H1 (cell line): ENCODE measurements at regions not wholly inside any gene's neighbourhood (a gene's known extent, or its start where the extent isn't known, plus 50 kb on each side); places are given as distances from the start of the nearest gene placed in this dataset.

ENCODE experiments used
- CTCF ChIA-PET: fragments of 300-600 bp; sonication (Branson Sonifier 250); formaldehyde crosslinking; loops from one replicate; lab custom pipeline; 2021; ENCODE audit not compliant: partially characterized antibody; lab: Charles Lee
- POLR2A ChIA-PET: fragments of 300-600 bp; sonication (Branson Sonifier 250); formaldehyde crosslinking; loops from one replicate; lab custom pipeline; 2021; ENCODE audit warnings: inconsistent platforms; ENCODE audit not compliant: partially characterized antibody; lab: Charles Lee
- DNase-seq, 2 experiments: peaks; one replicate each; pipeline versions ENCODE4 v3.0.0 to v3.0.0-alpha.2; 2010 to 2022; ENCODE audit warnings: low spot score in 2 of 2, low read depth in 1 of 2, mixed read lengths in 1 of 2
- FAIRE-seq: peaks from 2 replicates; lab custom pipeline; 2011; peaks lifted over from hg19 to GRCh38; lab: Jason Lieb, UNC
- H2AFZ ChIP-seq: 2 replicates; pipeline ENCODE4 v1.8.1; 2012; ENCODE audit warnings: low read length, inconsistent platforms
- H2AK5ac ChIP-seq: 2 replicates; pipeline ENCODE4 v1.6.1; 2013; ENCODE audit warnings: low read depth, low read length
- H2BK120ac ChIP-seq: replicated peaks from 2 replicates; pipeline ENCODE3; 2013; ENCODE audit warnings: low read depth, low read length, inconsistent platforms
- H2BK12ac ChIP-seq: 2 replicates; pipeline ENCODE4 v1.6.1; 2013; ENCODE audit warnings: low read depth, low read length
- H2BK15ac ChIP-seq: 2 replicates; pipeline ENCODE4 v1.6.1; 2013; ENCODE audit warnings: low read length
- H2BK20ac ChIP-seq: 2 replicates; pipeline ENCODE4 v1.6.1; 2013; ENCODE audit warnings: low read length
- H2BK5ac ChIP-seq: 2 replicates; pipeline ENCODE4 v1.6.1; 2013; ENCODE audit warnings: low read depth, low read length
- H3K14ac ChIP-seq: 2 replicates; pipeline ENCODE4 v1.6.1; 2013; ENCODE audit warnings: inconsistent platforms; ENCODE audit not compliant: insufficient read length
- H3K18ac ChIP-seq: 2 replicates; pipeline ENCODE4 v1.6.1; 2013; ENCODE audit warnings: low read length; ENCODE audit errors: extremely low read depth
- H3K23ac ChIP-seq: 2 replicates; pipeline ENCODE4 v1.6.1; 2013; ENCODE audit warnings: inconsistent platforms; ENCODE audit not compliant: insufficient read length
- H3K23me2 ChIP-seq: 2 replicates; pipeline ENCODE4 v1.6.1; 2013; ENCODE audit warnings: low read depth, low read length
- H3K27ac ChIP-seq: 2 replicates; pipeline ENCODE4 v1.6.1; 2011; ENCODE audit warnings: low read depth, low read length, inconsistent platforms
- H3K27me3 ChIP-seq, 4 experiments: replicated peaks in 1 of 4; 1 replicate in 1 of 4; 2 replicates in 3 of 4; pipeline versions ENCODE4 v1.6.1 to v1.8.1; 2011 to 2013; ENCODE audit warnings: low read length in 3 of 4, mild to moderate bottlenecking in 3 of 4, inconsistent platforms in 2 of 4, mixed read lengths in 2 of 4, moderate library complexity in 1 of 4; ENCODE audit not compliant: control insufficient read depth in 3 of 4, insufficient read depth in 3 of 4; ENCODE audit errors: extremely low read depth in 1 of 4
- H3K36me3 ChIP-seq, 4 experiments: 2 replicates each; pipeline versions ENCODE4 v1.6.1 to v1.8.1; 2011 to 2013; ENCODE audit warnings: mild to moderate bottlenecking in 4 of 4, low read length in 3 of 4, moderate library complexity in 2 of 4, control low read depth in 1 of 4, inconsistent platforms in 1 of 4; ENCODE audit not compliant: insufficient read depth in 4 of 4, control insufficient read depth in 2 of 4
- H3K4ac ChIP-seq: replicated peaks from 2 replicates; pipeline ENCODE3; 2013; ENCODE audit warnings: low read length, low read depth, mixed read lengths, inconsistent platforms; ENCODE audit not compliant: insufficient read length
- H3K4me1 ChIP-seq, 4 experiments: replicated peaks in 1 of 4; 1 replicate in 1 of 4; 2 replicates in 3 of 4; pipeline versions ENCODE4 v1.6.1 to v1.8.1; 2011 to 2013; ENCODE audit warnings: low read length in 3 of 4, inconsistent platforms in 2 of 4, mixed read lengths in 1 of 4; ENCODE audit not compliant: insufficient read depth in 4 of 4, control insufficient read depth in 3 of 4
- H3K4me2 ChIP-seq, 2 experiments: 2 replicates each; pipeline versions ENCODE4 v1.6.1 to v1.8.1; 2011 to 2013; ENCODE audit warnings: low read depth in 2 of 2, low read length in 2 of 2, control low read depth in 1 of 2, inconsistent platforms in 1 of 2, mild to moderate bottlenecking in 1 of 2; ENCODE audit not compliant: insufficient read depth in 1 of 2
- H3K4me3 ChIP-seq, 4 experiments: fragments of 200-600, 300-600 bp in 1 of 4; sonication (generic), shearing (Covaris generic), sonication (Bioruptor Twin) in 1 of 4; 2 replicates each; pipeline versions ENCODE4 v1.5.1 to v1.8.1; 2011 to 2016; ENCODE audit warnings: low read length in 4 of 4, low read depth in 3 of 4, control low read depth in 2 of 4, inconsistent platforms in 2 of 4, mild to moderate bottlenecking in 2 of 4, mixed read lengths in 1 of 4, moderate library complexity in 1 of 4; ENCODE audit not compliant: insufficient read depth in 2 of 4; ENCODE audit errors: extremely low read depth in 1 of 4
- H3K56ac ChIP-seq: replicated peaks from 2 replicates; pipeline ENCODE3; 2013; ENCODE audit warnings: low read depth, mild to moderate bottlenecking, mixed read lengths, low read length, inconsistent platforms; ENCODE audit not compliant: insufficient read length
- H3K79me1 ChIP-seq: 2 replicates; pipeline ENCODE4 v1.6.1; 2013; ENCODE audit warnings: low read depth, low read length, control low read depth
- H3K79me2 ChIP-seq, 2 experiments: 2 replicates each; pipeline versions ENCODE4 v1.6.1 to v1.8.1; 2012 to 2013; ENCODE audit warnings: low read length in 2 of 2, mild to moderate bottlenecking in 2 of 2, inconsistent platforms in 1 of 2; ENCODE audit not compliant: insufficient read depth in 2 of 2, control insufficient read depth in 1 of 2
- H3K9ac ChIP-seq, 4 experiments: replicated peaks in 1 of 4; 1 replicate in 1 of 4; 2 replicates in 3 of 4; pipeline versions ENCODE4 v1.6.1 to v1.8.1; 2011 to 2013; ENCODE audit warnings: low read depth in 3 of 4, low read length in 3 of 4, control low read depth in 2 of 4, mild to moderate bottlenecking in 2 of 4, moderate library complexity in 2 of 4, inconsistent platforms in 1 of 4; ENCODE audit errors: extremely low read depth in 1 of 4
- H3K9me3 ChIP-seq, 2 experiments: 2 replicates each; pipeline versions ENCODE4 v1.6.1 to v1.8.1; 2012 to 2013; ENCODE audit warnings: mild to moderate bottlenecking in 2 of 2, moderate library complexity in 2 of 2, control low read depth in 1 of 2, inconsistent platforms in 1 of 2, low read depth in 1 of 2, low read length in 1 of 2, mixed read lengths in 1 of 2; ENCODE audit not compliant: insufficient read depth in 2 of 2
- H4K20me1 ChIP-seq, 2 experiments: replicated peaks in 1 of 2; 2 replicates each; pipeline versions ENCODE3 to v1.8.1; 2011 to 2013; ENCODE audit warnings: inconsistent platforms in 2 of 2, low read length in 2 of 2, mild to moderate bottlenecking in 1 of 2; ENCODE audit not compliant: insufficient read depth in 2 of 2, control insufficient read depth in 1 of 2
- H4K5ac ChIP-seq: 2 replicates; pipeline ENCODE4 v1.6.1; 2013; ENCODE audit warnings: low read length, low read depth, mixed read lengths, inconsistent platforms; ENCODE audit not compliant: insufficient read length
- H4K8ac ChIP-seq: 2 replicates; pipeline ENCODE4 v1.8.0; 2013; ENCODE audit warnings: mild to moderate bottlenecking, moderate library complexity, low read length, inconsistent platforms; ENCODE audit not compliant: insufficient read depth; ENCODE audit errors: extremely low read depth
- H4K91ac ChIP-seq: replicated peaks from 2 replicates; pipeline ENCODE3; 2013; ENCODE audit warnings: low read length, mixed read lengths, inconsistent platforms; ENCODE audit not compliant: insufficient read length
- ATF3 ChIP-seq: IDR thresholded peaks from 2 replicates; pipeline ENCODE4 v1.6.1; 2011; ENCODE audit warnings: low read depth, mild to moderate bottlenecking, low read length; ENCODE audit not compliant: insufficient read depth
- CEBPB ChIP-seq: IDR thresholded peaks from 2 replicates; pipeline ENCODE4 v1.6.1; 2012; ENCODE audit warnings: low read depth, low read length
- CHD1 ChIP-seq: IDR thresholded peaks from 2 replicates; pipeline ENCODE4 v1.6.1; 2012; ENCODE audit warnings: low read depth, low read length, improper control_type of control experiment
- CHD2 ChIP-seq: IDR thresholded peaks from 2 replicates; pipeline ENCODE4 v1.6.1; 2012; ENCODE audit warnings: low read length, improper control_type of control experiment
- CTBP2 ChIP-seq: IDR thresholded peaks from 2 replicates; pipeline ENCODE4 v1.7.0; 2011; ENCODE audit warnings: borderline replicate concordance, mild to moderate bottlenecking, moderate library complexity, mixed read lengths, low read length; ENCODE audit not compliant: insufficient read depth, insufficient read length
- E2F6 ChIP-seq: IDR thresholded peaks from 2 replicates; pipeline ENCODE4 v1.6.1; 2012; ENCODE audit warnings: inconsistent platforms
- FOSL1 ChIP-seq: IDR thresholded peaks from 2 replicates; pipeline ENCODE4 v1.6.1; 2011; ENCODE audit warnings: mild to moderate bottlenecking, low read depth, low read length, moderate library complexity; ENCODE audit not compliant: insufficient read depth
- MAFK ChIP-seq: IDR thresholded peaks from 2 replicates; pipeline ENCODE4 v1.6.1; 2012; ENCODE audit warnings: low read depth, mild to moderate bottlenecking, improper control_type of control experiment, low read length
- NANOG ChIP-seq: IDR thresholded peaks from 2 replicates; pipeline ENCODE4 v1.6.1; 2011; ENCODE audit warnings: low read length, low read depth, mild to moderate bottlenecking, inconsistent platforms; ENCODE audit not compliant: insufficient read depth, poor library complexity, severe bottlenecking
- RFX5 ChIP-seq: IDR thresholded peaks from 2 replicates; pipeline ENCODE4 v1.6.1; 2011; ENCODE audit warnings: low read depth, low read length, improper control_type of control experiment, borderline replicate concordance
- SIX5 ChIP-seq: IDR thresholded peaks from 2 replicates; pipeline ENCODE4 v1.6.1; 2011; ENCODE audit warnings: mild to moderate bottlenecking, low read depth, low read length
- WGBS, 2 experiments: shearing (Covaris generic) in 1 of 2; methylation state at CpG; one replicate each; pipeline versions ENCODE4 v1.1.6 to v1.1.7; 2013 to 2015; ENCODE audit warnings: low lambda C conversion rate in 2 of 2, mixed read lengths in 2 of 2, inconsistent platforms in 1 of 2, low coverage in 1 of 2, missing lambda C conversion rate in 1 of 2; ENCODE audit not compliant: insufficient replicate concordance in 2 of 2, insufficient coverage in 1 of 2, insufficient read length in 1 of 2; ENCODE audit errors: extremely low coverage in 1 of 2, missing lambda C conversion rate in 1 of 2; 5-methylcytosine and 5-hydroxymethylcytosine counted together

GRCh38 chr2:67008155-67008554 is 389.0 kb upstream of the ETAA1 start:
- H2BK20ac ChIP-seq = no peak overlapping the region
- H3K4me3 ChIP-seq = no peak overlapping the region
- H2AFZ ChIP-seq = no peak overlapping the region
- H4K8ac ChIP-seq = no peak overlapping the region
- H3K23ac ChIP-seq = no peak overlapping the region
- TF ChIP-seq MAFK = no peak
- no peak for TF ChIP-seq FOSL1
- TF ChIP-seq ATF3 = no peak
- no peak for TF ChIP-seq SIX5
- TF ChIP-seq CHD2 = no peak
- no peak for TF ChIP-seq RFX5
- no peak for TF ChIP-seq CTBP2
- TF ChIP-seq NANOG = no peak
- TF ChIP-seq CHD1 = no peak
- no peak for TF ChIP-seq E2F6
- no peak for TF ChIP-seq CEBPB
- TF ChIP-seq, all 59 proteins: peak for 0
- no peak overlapping the region for H4K5ac ChIP-seq
- H3K36me3 ChIP-seq = no peaks in the 10 kb centered on the region
- H3K4me1 ChIP-seq = no peaks in the 10 kb centered on the region
- no peak overlapping the region for H2BK120ac ChIP-seq
- H3K79me1 ChIP-seq = no peaks in the 10 kb centered on the region
- H3K9me3 ChIP-seq = no peaks in the 10 kb centered on the region
- H4K91ac ChIP-seq = no peak overlapping the region
- ChIA-PET POLR2A (no interaction called here), CTCF (interaction anchor here (0.6 kb wide), 1 partner anchor 528 kb away, joined by 3 read pairs; no protein-coding TSS in a partner anchor)
- H3K27me3 ChIP-seq = no peaks in the 10 kb centered on the region
- no peak for DNase-seq
- no peak overlapping the region for H2BK5ac ChIP-seq
- H3K18ac ChIP-seq = no peak overlapping the region
- no peak overlapping the region for H2BK12ac ChIP-seq
- no peaks in the 10 kb centered on the region for H3K23me2 ChIP-seq
- no peak overlapping the region for H3K56ac ChIP-seq
- H3K4ac ChIP-seq = no peak overlapping the region
- no peaks in the 10 kb centered on the region for H3K79me2 ChIP-seq
- no peak for FAIRE-seq
- H3K4me2 ChIP-seq = no peak overlapping the region
- H4K20me1 ChIP-seq = no peaks in the 10 kb centered on the region
- H2AK5ac ChIP-seq = no peak overlapping the region
- H3K27ac ChIP-seq = no peak overlapping the region
- no peak overlapping the region for H2BK15ac ChIP-seq
- H3K9ac ChIP-seq = no peak overlapping the region
- no peak overlapping the region for H3K14ac ChIP-seq
- WGBS, 2 experiments = 95% methylated on average over 4 of the region's 4 CpGs; no CpG with 5 or more reads in 1 of the 2 experiments
